Vagina (tissue), 2 donors: ENCODE measurements at regions not wholly inside any gene's neighbourhood (a gene's known extent, or its start where the extent isn't known, plus 50 kb on each side); places are given as distances from the start of the nearest gene placed in this dataset.

ENCODE experiments used
- POLR2A ChIP-seq, 2 donors: fragments of 450-650 bp; IDR thresholded peaks; one replicate each; pipeline ENCODE4 v1.6.1; 2017; ENCODE audit warnings: antibody characterized with exemption in 2 of 2, mild to moderate bottlenecking in 2 of 2, moderate library complexity in 2 of 2
- POLR2AphosphoS5 ChIP-seq, 2 donors: sonication (generic); formaldehyde crosslinking; IDR thresholded peaks; one replicate each; pipeline ENCODE4 v1.9.0; 2017; ENCODE audit warnings: antibody characterized with exemption in 2 of 2, mild to moderate bottlenecking in 2 of 2, low read depth in 1 of 2; ENCODE audit not compliant: insufficient read depth in 1 of 2
- TF ChIP-seq, protein P1 (sequence below), 3 experiments: fragments of 450-650 bp in 2 of 3; fragments of 200-600 bp in 1 of 3; sonication (generic) in 1 of 3; IDR thresholded peaks; one replicate each; pipeline ENCODE4 v1.5.1; 2017 to 2019; ENCODE audit warnings: antibody characterized with exemption in 3 of 3, mild to moderate bottlenecking in 2 of 3, moderate library complexity in 2 of 3

DNA sequence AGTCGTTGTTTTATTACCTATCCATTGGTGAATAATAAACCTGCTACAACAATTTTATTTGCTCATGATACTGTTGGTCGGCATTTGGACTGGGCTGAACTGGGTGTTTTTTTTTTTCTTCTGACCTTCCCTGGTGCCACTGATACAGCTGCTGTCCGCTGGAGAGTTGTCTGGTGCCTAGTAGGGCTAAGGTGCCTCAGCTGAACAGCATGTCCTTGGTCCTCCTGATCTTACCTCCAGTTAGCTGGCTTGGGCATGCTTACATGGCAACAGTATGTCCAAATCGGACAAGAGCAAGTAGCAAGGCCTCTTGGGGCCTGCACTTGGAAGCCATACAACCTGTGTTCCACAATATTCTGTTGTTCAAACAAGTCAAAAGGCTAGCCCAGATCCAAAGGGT, 563.4 kb downstream of the BMP2 start:
- TF ChIP-seq, protein P1, sequence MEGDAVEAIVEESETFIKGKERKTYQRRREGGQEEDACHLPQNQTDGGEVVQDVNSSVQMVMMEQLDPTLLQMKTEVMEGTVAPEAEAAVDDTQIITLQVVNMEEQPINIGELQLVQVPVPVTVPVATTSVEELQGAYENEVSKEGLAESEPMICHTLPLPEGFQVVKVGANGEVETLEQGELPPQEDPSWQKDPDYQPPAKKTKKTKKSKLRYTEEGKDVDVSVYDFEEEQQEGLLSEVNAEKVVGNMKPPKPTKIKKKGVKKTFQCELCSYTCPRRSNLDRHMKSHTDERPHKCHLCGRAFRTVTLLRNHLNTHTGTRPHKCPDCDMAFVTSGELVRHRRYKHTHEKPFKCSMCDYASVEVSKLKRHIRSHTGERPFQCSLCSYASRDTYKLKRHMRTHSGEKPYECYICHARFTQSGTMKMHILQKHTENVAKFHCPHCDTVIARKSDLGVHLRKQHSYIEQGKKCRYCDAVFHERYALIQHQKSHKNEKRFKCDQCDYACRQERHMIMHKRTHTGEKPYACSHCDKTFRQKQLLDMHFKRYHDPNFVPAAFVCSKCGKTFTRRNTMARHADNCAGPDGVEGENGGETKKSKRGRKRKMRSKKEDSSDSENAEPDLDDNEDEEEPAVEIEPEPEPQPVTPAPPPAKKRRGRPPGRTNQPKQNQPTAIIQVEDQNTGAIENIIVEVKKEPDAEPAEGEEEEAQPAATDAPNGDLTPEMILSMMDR (IDR thresholded peaks at IDR 0.05) = no peak
- no peak for TF ChIP-seq POLR2AphosphoS5 (IDR thresholded peaks at IDR 0.05; ENCODE audit: insufficient read depth in 1 of 2, low read depth in 1 of 2)
- TF ChIP-seq POLR2A (IDR thresholded peaks at IDR 0.05) = no peak
